ENCODE measurements at regions not wholly inside any gene's neighbourhood (a gene's known extent, or its start where the extent isn't known, plus 50 kb on each side); places are given as distances from the start of the nearest gene placed in this dataset.

GRCh38 chr3:182464513-182465145, 328.7 kb upstream of the ATP11B start:
- no peak for DNase-seq (ENCODE audit: low spot score)

- no peak for DNase-seq (ENCODE audit: low spot score)
Measured at GRCh38 chr3:182465301-182466185, 327.8 kb upstream of the ATP11B start.

GRCh38 chr3:182469086-182469485, 324.2 kb upstream of the ATP11B start:
- DNase-seq (ENCODE audit: low spot score) = no peak

GRCh38 chr3:182470187-182470586, 323.1 kb upstream of the ATP11B start:
- peak; percentile 21 for DNase-seq (ENCODE audit: low spot score)

GRCh38 chr3:182473191-182473710, 320.1 kb upstream of the ATP11B start:
- no peak for DNase-seq (ENCODE audit: low spot score)

- DNase-seq (ENCODE audit: low spot score) = no peak
Measured at GRCh38 chr3:182478369-182478768, 314.9 kb upstream of the ATP11B start.

GRCh38 chr3:182479419-182480336, 313.6 kb upstream of the ATP11B start:
- DNase-seq (ENCODE audit: low spot score) = no peak

- no peak for DNase-seq (ENCODE audit: low spot score)
Measured at GRCh38 chr3:182482705-182483104, 310.6 kb upstream of the ATP11B start.

GRCh38 chr3:182484682-182485081, 308.6 kb upstream of the ATP11B start:
- no peak for DNase-seq (ENCODE audit: low spot score)

GRCh38 chr3:182485301-182485700, 308.0 kb upstream of the ATP11B start:
- no peak for DNase-seq (ENCODE audit: low spot score)

GRCh38 chr3:182486463-182486862, 306.8 kb upstream of the ATP11B start:
- no peak for DNase-seq (ENCODE audit: low spot score)

- DNase-seq (ENCODE audit: low spot score) = peak; percentile 8
Measured at GRCh38 chr3:182487143-182487542, 306.2 kb upstream of the ATP11B start.

- DNase-seq (ENCODE audit: low spot score) = no peak
Measured at GRCh38 chr3:182487611-182488010, 305.7 kb upstream of the ATP11B start.

- DNase-seq (ENCODE audit: low spot score) = peak; percentile 44
Measured at GRCh38 chr3:182490596-182491491, 302.5 kb upstream of the ATP11B start.

GRCh38 chr3:182491577-182491976, 301.7 kb upstream of the ATP11B start:
- DNase-seq (ENCODE audit: low spot score) = no peak

- no peak for DNase-seq (ENCODE audit: low spot score)
Measured at GRCh38 chr3:182492536-182492935, 300.8 kb upstream of the ATP11B start.

- no peak for DNase-seq (ENCODE audit: low spot score)
Measured at GRCh38 chr3:182500289-182500688, 293.0 kb upstream of the ATP11B start.

GRCh38 chr3:182501856-182502255, 291.4 kb upstream of the ATP11B start:
- no peak for DNase-seq (ENCODE audit: low spot score)

- no peak for DNase-seq (ENCODE audit: low spot score)
Measured at GRCh38 chr3:182503401-182503800, 289.9 kb upstream of the ATP11B start.

- DNase-seq (ENCODE audit: low spot score) = no peak
Measured at GRCh38 chr3:182508919-182509711, 284.2 kb upstream of the ATP11B start.
